ENCODE measurements at regions not wholly inside any gene's neighbourhood (a gene's known extent, or its start where the extent isn't known, plus 50 kb on each side); places are given as distances from the start of the nearest gene placed in this dataset.

- DNase-seq (ENCODE audit: low read depth), result peak; percentile 8
These were observed 1462.1 kb upstream of the CDH9 start for GRCh38 chr5:28500511-28500910.

DNA sequence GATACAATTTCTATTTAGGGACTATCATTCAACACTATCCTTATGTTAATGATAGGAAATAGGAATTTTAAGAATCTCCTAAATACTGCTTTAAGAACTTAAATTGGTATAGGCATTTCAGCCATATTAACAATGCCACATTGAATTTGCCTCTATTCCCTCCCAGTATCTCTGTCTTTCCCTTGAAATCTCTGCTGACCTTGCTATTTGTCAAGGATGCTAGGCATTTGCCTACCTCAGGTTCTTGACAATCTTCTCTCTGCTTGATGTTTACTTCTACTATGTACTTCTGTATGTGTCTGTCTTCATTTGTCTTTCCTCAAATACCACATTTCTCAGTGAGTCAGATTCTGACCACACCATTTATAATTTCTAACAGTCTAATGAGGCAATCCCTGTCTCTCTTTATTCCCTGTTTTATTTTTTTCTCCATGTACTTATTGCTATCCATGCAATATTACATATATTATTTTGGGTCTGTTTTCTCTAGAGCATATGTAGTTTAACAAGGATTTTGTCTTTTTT is 1461.4 kb upstream of the CDH9 start:
- peak; percentile 73 for DNase-seq (ENCODE audit: low read depth)

DNA sequence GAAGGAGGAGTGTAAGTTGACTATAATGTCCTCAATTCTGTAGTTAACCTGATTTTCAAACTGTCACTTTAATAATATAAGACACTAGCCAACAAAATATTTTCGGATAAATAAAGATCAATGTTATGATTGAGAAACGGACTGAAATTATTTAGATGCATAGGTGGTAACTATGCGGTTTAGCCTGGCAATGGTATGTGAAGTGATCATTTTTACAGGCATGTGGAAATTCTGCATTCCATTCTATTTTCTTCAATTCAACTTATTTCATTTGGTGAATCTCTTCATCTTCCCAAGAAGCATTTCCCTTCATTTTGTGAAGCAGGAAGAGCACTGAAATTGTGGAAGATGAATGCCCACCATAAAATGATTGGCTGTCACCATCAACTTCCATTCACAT is 1457.5 kb upstream of the CDH9 start:
- DNase-seq (ENCODE audit: low read depth), result no peak

DNA sequence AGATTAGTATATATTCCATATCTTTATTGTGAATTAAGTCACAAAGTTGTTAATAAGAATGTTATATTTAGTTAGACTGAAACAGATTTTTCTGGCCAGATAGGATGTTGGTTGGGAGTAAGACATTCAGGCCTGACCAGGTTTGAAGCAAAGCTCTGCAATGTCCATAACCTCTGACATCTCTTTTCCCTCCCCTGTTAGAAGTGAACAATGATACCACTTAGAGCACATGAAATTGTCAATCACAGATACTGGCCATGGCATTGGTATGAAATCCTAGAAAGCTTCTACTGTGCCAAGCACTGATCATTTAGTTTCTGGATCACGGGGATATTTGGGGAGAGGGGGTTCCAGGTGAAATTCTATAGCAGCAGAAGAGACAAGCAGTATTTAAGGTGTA is 1455.1 kb upstream of the CDH9 start:
- DNase-seq (ENCODE audit: low read depth), result no peak

DNA sequence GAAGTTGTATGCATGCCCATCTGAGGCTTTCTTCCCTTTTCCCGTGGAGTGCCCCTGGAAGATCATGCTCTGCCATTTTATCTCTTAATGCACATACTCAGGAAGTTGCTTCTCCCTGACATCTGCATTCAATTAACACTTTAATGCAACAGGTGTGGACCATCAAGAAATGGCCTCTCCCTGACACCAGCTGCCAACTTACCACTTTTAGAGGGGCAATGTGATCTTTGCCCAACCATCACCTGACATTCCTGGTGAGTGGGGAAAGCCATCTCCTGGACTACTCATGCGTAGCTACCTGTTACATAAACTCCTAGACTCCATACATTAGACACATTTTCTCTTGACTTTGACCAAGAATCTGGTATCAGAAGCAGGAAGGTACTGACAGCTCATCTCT is 1450.4 kb upstream of the CDH9 start:
- no peak for DNase-seq (ENCODE audit: low read depth)

DNA sequence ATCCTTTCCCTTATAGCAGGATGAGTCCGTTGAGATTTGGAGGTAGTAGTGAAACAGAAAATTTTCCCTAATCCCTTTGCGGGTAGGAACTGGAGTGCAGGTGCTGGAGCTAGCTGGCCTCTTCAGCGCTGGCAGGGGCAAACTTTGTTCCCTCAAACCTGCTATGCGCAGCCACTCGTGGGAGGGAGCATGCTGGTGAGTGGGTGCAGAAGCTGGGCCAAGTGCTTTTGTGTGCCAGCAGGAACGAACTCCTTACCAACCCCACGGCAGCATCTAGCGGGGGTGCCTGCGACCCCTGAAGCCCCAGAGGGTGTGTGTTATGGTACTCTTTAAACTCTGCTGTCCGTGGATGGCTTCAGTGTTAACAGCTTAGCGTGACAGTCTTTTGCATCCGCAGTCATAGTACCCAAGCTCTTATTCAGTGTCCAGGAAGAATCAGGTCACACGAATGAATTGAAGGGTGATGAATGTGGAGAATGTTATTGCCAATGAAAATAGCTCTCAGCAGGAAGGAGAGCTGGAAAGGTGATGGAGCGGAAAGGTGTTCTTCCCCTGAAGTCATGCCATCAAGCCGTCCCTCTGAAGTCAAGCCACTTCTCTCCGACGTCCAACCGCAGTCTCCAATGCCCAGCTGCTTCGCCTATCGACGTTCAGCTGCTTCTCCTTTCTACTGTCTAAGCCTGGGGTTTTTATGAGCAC is 1445.1 kb upstream of the CDH9 start:
- no peak for DNase-seq (ENCODE audit: low read depth)

GRCh38 chr5:28473531-28474107 is 1435.2 kb upstream of the CDH9 start:
- DNase-seq (ENCODE audit: low read depth), result peak; percentile 26

DNA sequence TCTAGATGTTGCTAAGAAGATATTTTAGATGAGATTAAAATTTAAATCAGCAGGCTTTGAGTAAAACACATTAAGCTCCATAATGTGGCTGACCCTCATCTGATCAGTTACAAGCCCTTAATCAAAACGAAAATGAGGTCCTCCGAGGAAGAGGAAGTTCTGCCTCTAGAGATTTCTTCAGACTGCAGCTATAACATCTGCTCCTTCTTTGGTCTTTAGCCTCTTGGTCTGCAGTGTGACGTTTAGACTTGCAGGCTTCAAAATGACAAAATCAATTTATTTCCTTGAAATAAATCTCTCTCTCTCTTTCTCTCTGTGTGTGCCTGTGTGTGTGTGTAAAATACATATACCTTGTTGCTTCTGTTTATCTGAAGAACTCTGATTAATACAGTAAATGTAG is 1429.8 kb upstream of the CDH9 start:
- DNase-seq (ENCODE audit: low read depth), result no peak

DNA sequence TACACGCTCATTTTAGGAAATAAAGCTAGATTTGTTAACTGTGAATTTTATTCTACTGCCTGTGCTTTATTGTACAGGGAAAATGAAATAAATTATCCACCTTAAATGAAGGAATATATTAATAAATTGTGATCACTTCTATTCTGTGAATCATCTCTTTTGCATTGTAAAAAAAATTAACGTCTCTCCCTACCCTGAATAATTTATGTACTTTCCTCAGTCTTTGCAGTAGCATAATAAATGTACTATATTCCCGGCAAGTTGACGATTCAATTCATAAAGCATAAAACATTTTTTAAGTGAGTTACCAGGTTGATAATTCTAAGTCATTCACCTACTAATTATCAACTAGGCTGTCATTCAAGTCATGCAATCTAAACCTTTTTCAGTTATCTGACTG is 1425.3 kb upstream of the CDH9 start:
- DNase-seq (ENCODE audit: low read depth), result no peak

- DNase-seq (ENCODE audit: low read depth), result no peak
These were observed 1413.1 kb upstream of the CDH9 start for GRCh38 chr5:28451483-28451882.

- DNase-seq (ENCODE audit: low read depth), result no peak
These were observed 1412.6 kb upstream of the CDH9 start for GRCh38 chr5:28450997-28451396.

DNA sequence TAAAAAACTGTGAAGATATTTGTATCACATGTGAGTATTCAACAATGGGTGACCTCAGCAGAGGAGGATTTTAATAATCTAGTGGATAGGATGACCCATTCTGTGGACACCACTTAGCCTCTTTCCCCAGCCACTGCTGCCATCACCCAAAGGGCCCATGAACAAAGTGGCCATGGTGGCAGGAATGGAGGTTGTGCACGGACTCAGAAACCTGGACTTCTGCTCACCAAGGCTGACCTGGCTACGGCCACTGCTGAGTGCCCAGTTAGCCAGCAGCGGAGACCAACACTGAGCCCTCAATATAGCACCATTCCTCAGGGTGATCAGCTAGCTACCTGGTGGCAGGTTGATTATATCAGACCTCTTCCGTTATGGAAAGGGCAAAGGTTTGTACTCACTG is 1410.4 kb upstream of the CDH9 start:
- DNase-seq (ENCODE audit: low read depth), result no peak

- DNase-seq (ENCODE audit: low read depth), result peak; percentile 17
These were observed 1392.3 kb upstream of the CDH9 start for GRCh38 chr5:28430565-28431178.

- DNase-seq (ENCODE audit: low read depth), result no peak
These were observed 1382.8 kb upstream of the CDH9 start for GRCh38 chr5:28421141-28421540.

GRCh38 chr5:28415791-28416443 is 1377.5 kb upstream of the CDH9 start:
- peak; percentile 2 for DNase-seq (ENCODE audit: low read depth)

DNA sequence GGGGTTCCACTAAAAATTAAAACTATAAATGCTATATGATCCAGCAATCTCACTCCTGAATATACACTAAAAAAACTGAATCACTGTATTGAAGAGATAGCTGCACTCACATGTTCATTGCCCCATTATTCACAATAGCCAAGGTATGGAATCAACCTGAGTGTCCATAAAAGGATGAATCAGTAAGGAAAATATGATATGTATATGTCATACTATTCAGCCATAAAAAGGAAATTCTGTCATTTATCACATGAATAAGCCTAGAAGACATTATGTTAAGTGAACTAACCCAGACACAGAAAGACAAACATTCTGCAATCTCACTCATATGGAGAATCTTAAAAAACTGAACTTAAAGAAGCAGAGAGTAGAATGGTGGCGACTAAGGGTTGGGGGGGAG is 1376.2 kb upstream of the CDH9 start:
- DNase-seq (ENCODE audit: low read depth), result no peak

- DNase-seq (ENCODE audit: low read depth), result no peak
These were observed 1370.3 kb upstream of the CDH9 start for GRCh38 chr5:28408651-28409050.

GRCh38 chr5:28408186-28408585 is 1369.8 kb upstream of the CDH9 start:
- peak; percentile 60 for DNase-seq (ENCODE audit: low read depth)

DNA sequence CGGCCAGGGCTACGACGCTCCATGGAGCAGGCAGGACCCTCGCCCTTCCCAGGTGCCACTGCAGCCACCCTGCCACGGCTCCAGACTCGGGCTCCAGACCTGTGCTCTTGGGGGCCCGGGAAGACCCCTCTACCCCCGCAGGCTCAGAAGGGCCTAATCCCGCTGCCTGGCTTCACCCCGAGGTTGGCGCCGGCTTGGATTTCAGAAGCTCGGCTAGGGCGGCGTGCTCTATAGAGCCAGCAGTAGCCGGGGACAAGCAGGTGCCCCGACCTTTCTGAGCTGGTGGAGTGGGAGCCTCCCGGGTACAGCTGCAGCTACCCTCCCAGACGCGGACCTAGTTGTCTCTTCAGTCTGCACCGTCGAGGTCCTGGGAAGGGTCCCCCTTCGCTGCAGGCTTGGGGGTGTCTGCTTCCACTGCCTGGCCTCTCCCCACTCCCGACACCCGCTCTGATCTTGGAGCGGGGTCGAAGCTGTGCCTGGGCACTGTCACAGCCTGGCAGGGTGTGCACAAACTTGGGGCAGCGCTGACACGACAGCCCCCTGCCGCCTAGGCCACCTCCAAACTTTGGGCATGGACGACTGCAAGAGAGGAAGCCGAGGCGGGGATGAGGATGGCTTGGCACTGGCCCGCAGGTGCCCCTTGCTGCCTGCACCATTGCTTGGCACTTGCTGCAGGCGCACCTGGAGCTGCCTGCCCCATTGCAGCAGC is 1366.1 kb upstream of the CDH9 start:
- DNase-seq (ENCODE audit: low read depth), result no peak

- no peak for DNase-seq (ENCODE audit: low read depth)
These were observed 1365.5 kb upstream of the CDH9 start for GRCh38 chr5:28403846-28404245.

DNA sequence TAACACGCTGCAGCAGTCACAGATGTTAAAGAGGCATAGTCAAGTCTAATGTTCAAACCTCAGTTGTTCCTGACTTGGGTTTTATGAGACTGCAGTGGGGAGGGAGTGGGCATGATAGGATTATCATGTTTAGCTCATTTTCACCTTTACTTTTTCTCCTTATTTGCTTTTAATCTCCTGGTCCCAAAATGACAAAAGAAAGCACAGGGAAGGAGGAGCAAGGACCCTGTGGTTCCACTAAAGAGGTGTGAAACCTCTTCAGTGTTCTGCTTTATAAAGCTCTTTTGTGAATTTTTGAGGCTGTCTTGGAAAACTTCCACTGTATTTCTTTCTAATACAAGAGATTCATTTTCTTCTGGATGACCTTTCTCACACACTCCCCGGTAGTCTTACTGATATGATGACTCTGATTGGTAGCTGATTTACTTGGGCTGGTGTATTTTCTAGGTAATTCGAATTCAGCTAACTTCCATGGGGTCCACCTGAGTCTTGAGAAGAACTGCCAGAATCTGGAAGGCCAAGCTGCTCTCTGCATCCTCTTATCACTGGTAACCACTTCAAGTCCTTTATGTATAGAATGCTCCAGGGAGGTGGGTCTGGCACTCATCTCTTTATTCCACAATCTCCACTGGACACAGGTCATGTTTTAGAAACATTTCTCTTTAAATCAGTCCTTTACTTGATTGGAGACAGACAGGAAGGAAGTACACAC is 1364.4 kb upstream of the CDH9 start:
- DNase-seq (ENCODE audit: low read depth), result no peak

DNA sequence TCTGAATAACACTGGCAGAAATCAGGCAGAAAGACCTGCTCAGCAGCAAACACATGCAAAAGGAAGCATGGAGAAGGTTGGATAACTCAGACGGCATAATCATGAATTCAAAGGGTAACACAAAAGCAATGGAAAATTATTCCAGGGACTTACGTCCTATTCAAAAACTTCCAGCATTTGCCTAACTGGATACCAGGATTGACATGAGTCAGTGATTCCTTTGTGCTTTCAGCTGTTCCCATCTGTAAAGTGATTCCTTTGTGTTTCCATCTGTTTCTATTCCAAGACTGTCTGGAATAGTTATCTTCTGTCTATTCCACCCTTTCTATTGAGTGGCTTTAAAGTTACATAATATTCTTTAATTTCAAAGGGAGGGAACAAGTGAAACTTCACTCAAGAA is 1361.7 kb upstream of the CDH9 start:
- DNase-seq (ENCODE audit: low read depth), result no peak

Measured in amniotic epithelial cell (primary cell).